Glutamatergic neuron (in vitro differentiated cells): ENCODE measurements at regions not wholly inside any gene's neighbourhood (a gene's known extent, or its start where the extent isn't known, plus 50 kb on each side); places are given as distances from the start of the nearest gene placed in this dataset.

ENCODE experiments used
- DNase-seq: peaks from one replicate; pipeline ENCODE4 v3.0.0; 2022
- H3K27ac Mint-ChIP-seq: one replicate; pipeline ENCODE4 v1.8.0; 2020; ENCODE audit warnings: mild to moderate bottlenecking, mixed read lengths, inconsistent platforms; ENCODE audit not compliant: unreplicated experiment
- H3K27me3 Mint-ChIP-seq: one replicate; pipeline ENCODE4 v1.8.0; 2020; ENCODE audit warnings: mild to moderate bottlenecking, moderate library complexity, mixed read lengths, inconsistent platforms; ENCODE audit not compliant: unreplicated experiment
- H3K36me3 Mint-ChIP-seq: one replicate; pipeline ENCODE4 v1.8.0; 2020; ENCODE audit warnings: mild to moderate bottlenecking, mixed read lengths, inconsistent platforms; ENCODE audit not compliant: unreplicated experiment
- H3K4me1 Mint-ChIP-seq: one replicate; pipeline ENCODE4 v1.8.0; 2020; ENCODE audit warnings: mild to moderate bottlenecking, low read depth, mixed read lengths, inconsistent platforms; ENCODE audit not compliant: unreplicated experiment
- H3K4me3 Mint-ChIP-seq: one replicate; pipeline ENCODE4 v1.8.0; 2020; ENCODE audit warnings: mild to moderate bottlenecking, mixed read lengths, inconsistent platforms; ENCODE audit not compliant: unreplicated experiment
- H3K9me3 Mint-ChIP-seq: one replicate; pipeline ENCODE4 v1.8.0; 2020; ENCODE audit warnings: mild to moderate bottlenecking, moderate library complexity, mixed read lengths, inconsistent platforms; ENCODE audit not compliant: unreplicated experiment
- TF ChIP-seq, protein P1 (sequence below): fragments of 200-600 bp; sonication (generic); IDR thresholded peaks from one replicate; pipeline ENCODE4 v1.5.0; 2021; ENCODE audit not compliant: partially characterized antibody, unreplicated experiment

DNA sequence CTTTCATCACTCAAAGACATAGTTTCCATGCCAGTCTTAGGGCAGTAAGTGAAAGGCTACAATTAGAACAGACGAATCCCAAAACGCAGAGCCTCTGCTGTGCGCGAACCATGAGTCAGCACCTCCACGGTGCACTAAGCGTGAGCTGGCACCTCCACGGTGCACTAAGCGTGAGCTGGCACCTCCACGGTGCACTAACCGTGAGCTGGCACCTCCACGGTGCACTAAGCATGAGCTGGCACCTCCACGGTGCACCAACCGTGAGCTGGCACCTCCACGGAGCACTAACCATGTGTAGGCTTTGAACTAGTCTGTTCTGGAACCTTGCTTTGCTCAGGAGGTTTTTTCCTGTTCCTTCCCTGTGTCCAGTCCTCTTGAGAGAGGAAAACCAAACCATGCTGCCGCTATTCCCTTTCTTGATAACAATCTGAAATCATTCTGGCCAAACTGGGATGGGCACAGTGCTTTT, 120.6 kb downstream of the IRS2 start:
- Mint-ChIP-seq H3K4me3 (no peak overlapping the region), H3K4me1 (peaks cover 11% of the 10 kb centered on the region), H3K27me3 (peaks cover 2% of the 10 kb centered on the region), H3K36me3 (no peaks in the 10 kb centered on the region), H3K9me3 (peaks cover 2% of the 10 kb centered on the region), H3K27ac (no peak overlapping the region)
- TF ChIP-seq, protein P1, sequence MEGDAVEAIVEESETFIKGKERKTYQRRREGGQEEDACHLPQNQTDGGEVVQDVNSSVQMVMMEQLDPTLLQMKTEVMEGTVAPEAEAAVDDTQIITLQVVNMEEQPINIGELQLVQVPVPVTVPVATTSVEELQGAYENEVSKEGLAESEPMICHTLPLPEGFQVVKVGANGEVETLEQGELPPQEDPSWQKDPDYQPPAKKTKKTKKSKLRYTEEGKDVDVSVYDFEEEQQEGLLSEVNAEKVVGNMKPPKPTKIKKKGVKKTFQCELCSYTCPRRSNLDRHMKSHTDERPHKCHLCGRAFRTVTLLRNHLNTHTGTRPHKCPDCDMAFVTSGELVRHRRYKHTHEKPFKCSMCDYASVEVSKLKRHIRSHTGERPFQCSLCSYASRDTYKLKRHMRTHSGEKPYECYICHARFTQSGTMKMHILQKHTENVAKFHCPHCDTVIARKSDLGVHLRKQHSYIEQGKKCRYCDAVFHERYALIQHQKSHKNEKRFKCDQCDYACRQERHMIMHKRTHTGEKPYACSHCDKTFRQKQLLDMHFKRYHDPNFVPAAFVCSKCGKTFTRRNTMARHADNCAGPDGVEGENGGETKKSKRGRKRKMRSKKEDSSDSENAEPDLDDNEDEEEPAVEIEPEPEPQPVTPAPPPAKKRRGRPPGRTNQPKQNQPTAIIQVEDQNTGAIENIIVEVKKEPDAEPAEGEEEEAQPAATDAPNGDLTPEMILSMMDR, result no peak
- DNase-seq, result no peak

DNA sequence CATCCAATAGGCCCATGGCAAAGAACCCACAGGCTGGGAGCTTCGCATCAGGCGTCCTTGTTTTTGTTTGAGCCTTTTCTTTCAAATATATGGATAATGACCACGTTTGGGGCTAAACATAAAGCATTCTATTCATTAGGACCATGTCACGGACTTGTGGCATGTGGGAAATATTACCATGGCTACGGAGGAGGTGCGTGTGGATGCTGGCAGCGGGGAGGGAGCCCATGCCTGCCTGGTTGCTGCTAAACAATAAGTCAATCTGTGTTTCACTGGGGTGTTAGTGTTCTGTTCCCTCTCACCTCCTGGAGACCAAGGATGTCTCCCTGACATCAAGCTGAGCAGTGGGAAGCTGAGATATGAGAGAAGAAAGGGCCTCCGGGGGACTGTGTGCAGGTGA, 121.1 kb downstream of the IRS2 start:
- no peak overlapping the region for H3K27ac Mint-ChIP-seq
- H3K36me3 Mint-ChIP-seq, result no peaks in the 10 kb centered on the region
- H3K4me3 Mint-ChIP-seq, result no peak overlapping the region
- H3K4me1 Mint-ChIP-seq, result peaks cover 11% of the 10 kb centered on the region
- TF ChIP-seq, protein P1, result no peak
- H3K9me3 Mint-ChIP-seq, result peaks cover 2% of the 10 kb centered on the region
- DNase-seq, result no peak
- peaks cover 2% of the 10 kb centered on the region for H3K27me3 Mint-ChIP-seq

DNA sequence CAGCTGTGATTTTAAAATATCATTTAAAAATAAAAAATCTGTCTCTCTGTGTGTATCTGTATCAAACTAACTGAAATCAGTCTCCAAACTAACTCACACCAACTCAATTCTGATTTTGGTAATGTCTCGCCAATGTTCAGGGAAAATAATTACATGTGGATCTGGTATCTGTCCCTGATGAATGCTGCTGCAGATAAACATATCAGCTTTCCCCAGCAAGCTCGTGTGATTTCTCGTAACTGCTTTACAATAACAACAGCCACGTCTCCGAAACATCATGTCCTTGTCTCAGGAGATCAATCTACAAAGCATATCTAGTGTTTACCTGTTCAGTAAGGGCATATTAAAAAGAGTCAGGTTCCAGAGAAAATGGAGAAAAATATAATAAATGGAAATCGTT, 129.0 kb downstream of the IRS2 start:
- H3K9me3 Mint-ChIP-seq, result no peaks in the 10 kb centered on the region
- H3K27me3 Mint-ChIP-seq, result no peaks in the 10 kb centered on the region
- no peak for DNase-seq
- H3K36me3 Mint-ChIP-seq, result no peaks in the 10 kb centered on the region
- TF ChIP-seq, protein P1, result no peak
- no peak overlapping the region for H3K4me3 Mint-ChIP-seq
- H3K4me1 Mint-ChIP-seq, result peaks cover 4% of the 10 kb centered on the region
- no peak overlapping the region for H3K27ac Mint-ChIP-seq

DNA sequence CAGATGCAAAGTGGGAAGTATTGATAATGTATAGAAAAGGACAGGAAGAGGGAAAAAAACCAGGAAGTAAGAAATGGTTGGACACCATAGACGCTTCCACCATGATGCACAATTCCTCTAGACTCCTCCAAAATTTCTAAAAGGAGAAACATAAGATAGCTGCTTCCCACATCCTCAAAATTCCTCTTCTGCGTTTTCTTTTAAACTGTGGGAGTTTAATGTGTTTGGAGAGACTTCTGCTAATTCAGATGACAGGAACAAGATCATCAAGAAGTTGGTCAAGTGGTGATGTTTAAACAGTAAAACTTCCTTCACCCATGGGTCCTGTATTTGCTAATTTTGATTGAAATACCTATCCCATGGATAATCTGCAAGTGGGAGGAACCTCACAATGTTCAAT, 130.2 kb downstream of the IRS2 start:
- Mint-ChIP-seq H3K4me3 (no peak overlapping the region), H3K27me3 (no peaks in the 10 kb centered on the region), H3K9me3 (no peaks in the 10 kb centered on the region), H3K4me1 (peaks cover 4% of the 10 kb centered on the region), H3K27ac (peak overlapping the region; percentile 21), H3K36me3 (no peaks in the 10 kb centered on the region)
- TF ChIP-seq, protein P1, result no peak
- no peak for DNase-seq

DNA sequence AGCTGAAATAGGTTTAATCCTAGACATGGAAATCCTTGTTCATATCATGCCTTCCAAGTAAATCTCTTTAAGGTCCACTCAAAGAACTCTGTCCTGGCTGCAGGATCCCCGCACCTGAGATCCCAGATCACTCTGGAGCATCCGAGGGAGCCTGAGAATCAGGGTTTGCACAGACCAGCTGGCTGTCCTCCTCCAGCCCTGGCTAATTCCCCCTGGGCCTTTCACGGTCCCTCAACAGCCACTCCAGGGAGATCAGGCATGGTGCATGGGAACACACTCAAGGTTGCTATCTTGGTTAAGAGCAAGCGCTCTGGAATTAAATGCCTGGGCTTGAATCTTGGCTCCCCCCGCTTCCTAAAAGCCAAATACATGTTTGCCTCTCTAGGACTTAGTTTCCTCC, 130.8 kb downstream of the IRS2 start:
- H3K36me3 Mint-ChIP-seq, result no peaks in the 10 kb centered on the region
- no peaks in the 10 kb centered on the region for H3K27me3 Mint-ChIP-seq
- DNase-seq, result no peak
- no peak overlapping the region for H3K4me3 Mint-ChIP-seq
- H3K27ac Mint-ChIP-seq, result no peak overlapping the region
- no peaks in the 10 kb centered on the region for H3K9me3 Mint-ChIP-seq
- H3K4me1 Mint-ChIP-seq, result peaks cover 4% of the 10 kb centered on the region
- TF ChIP-seq, protein P1, result no peak
